GM12872 (cell line): ENCODE measurements at regions not wholly inside any gene's neighbourhood (a gene's known extent, or its start where the extent isn't known, plus 50 kb on each side); places are given as distances from the start of the nearest gene placed in this dataset.

Source experiments
- CTCF ChIP-seq: IDR thresholded peaks from 3 replicates; pipeline ENCODE4 v1.5.1; 2011; ENCODE audit warnings: low read depth, mild to moderate bottlenecking, low read length, moderate library complexity; ENCODE audit not compliant: insufficient read depth

GRCh38 chr11:15430381-15430780 lies 315.7 kb downstream of the INSC start:
- no peak for TF ChIP-seq CTCF

- TF ChIP-seq CTCF, result no peak
Observed at GRCh38 chr11:15434529-15434928, 319.8 kb downstream of the INSC start.

DNA sequence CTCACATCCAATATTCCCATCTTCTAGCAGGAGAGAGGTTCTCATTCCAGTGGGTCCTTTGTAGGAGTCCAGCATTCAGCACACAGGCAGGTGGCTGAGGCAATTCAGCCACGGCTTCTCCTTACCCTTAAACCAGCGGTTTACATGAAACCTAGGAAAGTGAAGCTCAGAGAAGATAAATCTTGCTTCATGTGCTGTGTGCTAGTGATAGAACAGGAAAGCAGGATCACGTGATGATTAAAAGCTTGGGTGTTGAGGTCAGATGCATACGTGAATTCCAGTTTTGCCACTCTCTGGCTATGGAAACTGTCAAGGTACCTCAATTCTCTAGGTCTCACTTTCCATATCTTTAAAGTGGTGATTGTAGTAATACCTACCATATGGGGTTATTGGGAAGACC lies 331.6 kb downstream of the INSC start:
- TF ChIP-seq CTCF, result no peak

DNA sequence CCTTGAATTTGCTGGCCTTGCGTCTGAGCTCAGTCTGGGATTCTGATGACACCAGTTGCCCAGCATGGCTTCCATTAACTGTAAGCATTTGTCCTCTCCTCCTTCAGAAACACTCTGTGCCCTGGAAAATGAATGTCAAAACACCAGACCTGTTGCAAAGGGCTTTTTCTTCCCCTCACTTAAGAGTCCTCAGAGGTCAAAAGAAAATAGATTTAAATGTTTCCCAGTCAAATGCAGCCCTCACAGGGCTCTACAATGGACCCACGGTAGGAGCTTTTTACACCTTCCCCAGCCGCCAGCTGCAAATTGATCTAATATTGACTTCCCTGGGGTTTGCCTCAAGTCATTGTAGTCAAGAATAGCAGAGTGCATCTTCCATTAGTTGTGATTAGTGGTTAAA lies 332.2 kb downstream of the INSC start:
- no peak for TF ChIP-seq CTCF

DNA sequence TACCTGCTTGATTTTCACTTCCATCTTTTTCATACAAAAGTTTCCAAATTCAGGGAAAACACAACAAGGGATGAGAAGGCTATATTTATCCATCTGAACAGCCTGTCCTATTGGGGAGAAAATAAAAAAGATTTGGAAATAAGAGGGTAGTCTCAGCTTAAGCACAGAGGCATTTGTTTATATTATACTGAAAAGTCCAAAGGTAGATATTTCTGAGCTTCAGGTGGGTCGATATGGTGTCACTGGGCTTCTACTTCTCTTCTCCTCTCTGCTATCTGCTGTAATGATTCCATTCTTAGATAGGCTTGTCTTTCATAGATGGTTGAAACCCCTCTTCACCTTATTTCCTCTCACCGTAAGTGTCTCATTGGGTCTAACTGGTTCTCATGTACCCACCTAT lies 337.0 kb downstream of the INSC start:
- TF ChIP-seq CTCF, result no peak

GRCh38 chr11:15453211-15453765 lies 338.6 kb downstream of the INSC start:
- TF ChIP-seq CTCF, result no peak

DNA sequence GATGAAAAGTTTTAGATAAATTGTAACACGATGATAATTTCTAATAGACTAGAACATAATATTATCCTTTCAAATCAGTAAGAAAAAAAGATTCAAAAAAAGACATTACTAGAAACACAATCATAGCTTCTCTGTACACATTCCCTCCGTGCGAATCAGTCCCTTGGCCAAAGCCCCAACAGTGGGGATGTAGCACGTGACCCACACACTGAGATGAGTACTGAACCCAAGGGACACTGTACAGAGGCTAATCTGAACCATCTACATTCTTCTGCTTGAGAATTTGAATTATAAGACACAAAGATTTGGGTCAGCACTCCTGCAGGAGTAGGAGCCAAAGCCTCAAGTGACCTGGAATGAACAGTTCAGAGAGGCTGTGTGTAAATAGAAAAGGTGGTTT lies 353.7 kb downstream of the INSC start:
- TF ChIP-seq CTCF, result no peak
